K562 (cell line): ENCODE measurements at regions not wholly inside any gene's neighbourhood (a gene's known extent, or its start where the extent isn't known, plus 50 kb on each side); places are given as distances from the start of the nearest gene placed in this dataset.

Experiments used
- ATAC-seq: fragments of 200-7000 bp; cut with Tn5 transposase; 3 replicates; pipeline ENCODE4 v1.9.1; 2020; ENCODE audit warnings: moderate library complexity
- BruUV-seq: library from RNA; stranded (reverse); fragments of 400-500 nt; replicated peaks from 2 replicates; lab custom pipeline; 2021; lab: Mats Ljungman, UMichigan
- CTCF ChIA-PET: fragments of 300-600 bp; formaldehyde crosslinking; extraction: SDS; loops from one replicate; lab custom pipeline; 2021; ENCODE audit warnings: low intra/inter-chr PET ratio; lab: Yijun Ruan, JAX
- POLR2A ChIA-PET: fragments of 300-600, 350-650 bp; sonication (Branson Sonifier 250); formaldehyde crosslinking; extraction: SDS; loops from one replicate; lab custom pipeline; 2021; ENCODE audit warnings: antibody characterized with exemption, inconsistent platforms; lab: Yijun Ruan, JAX
- DNase-seq, 4 experiments: peaks; one replicate each; pipeline versions ENCODE4 v3.0.0 to v3.0.0-alpha.2; 2011 to 2018; ENCODE audit warnings: low spot score in 3 of 4, mixed read lengths in 3 of 4; ENCODE audit errors: extremely low read depth in 1 of 4
- FAIRE-seq: peaks from 2 replicates; lab custom pipeline; 2011; peaks lifted over from hg19 to GRCh38; lab: Jason Lieb, UNC
- H2AFZ ChIP-seq: 2 replicates; pipeline ENCODE4 v1.6.0; 2011; ENCODE audit warnings: low read depth, low read length, control low read depth, inconsistent platforms
- H3K27ac ChIP-seq: fragments of 200-600 bp; 3 replicates; pipeline ENCODE4 v1.8.0; 2011; ENCODE audit warnings: low read depth, mild to moderate bottlenecking, control low read depth, inconsistent platforms, low read length, moderate library complexity, mixed read lengths; ENCODE audit errors: extremely low read depth
- H3K27me3 ChIP-seq, 2 experiments: fragments of 300-600 bp in 1 of 2; 2 replicates in 1 of 2; 3 replicates in 1 of 2; pipeline versions ENCODE4 v1.6.0 to v1.8.0; 2011; ENCODE audit warnings: inconsistent platforms in 2 of 2, low read length in 2 of 2, mild to moderate bottlenecking in 1 of 2, mixed read lengths in 1 of 2, moderate library complexity in 1 of 2; ENCODE audit not compliant: control insufficient read depth in 2 of 2, insufficient read depth in 2 of 2
- H3K36me3 ChIP-seq: fragments of 300-600 bp; 3 replicates; pipeline ENCODE4 v1.8.0; 2011; ENCODE audit warnings: mild to moderate bottlenecking, low read length, inconsistent platforms; ENCODE audit not compliant: control insufficient read depth, insufficient read depth
- H3K4me1 ChIP-seq, 2 experiments: fragments of 200-600 bp in 1 of 2; replicated peaks in 1 of 2; 2 replicates in 1 of 2; 3 replicates in 1 of 2; pipeline versions ENCODE4 v1.5.1 to v1.8.0; 2011; ENCODE audit warnings: inconsistent platforms in 2 of 2, low read length in 2 of 2, mild to moderate bottlenecking in 1 of 2, mixed read lengths in 1 of 2, moderate library complexity in 1 of 2; ENCODE audit not compliant: control insufficient read depth in 2 of 2, insufficient read depth in 2 of 2
- H3K4me2 ChIP-seq: 2 replicates; pipeline ENCODE4 v1.6.1; 2011; ENCODE audit warnings: low read length, control low read depth, inconsistent platforms, mixed read lengths; ENCODE audit not compliant: insufficient read depth
- H3K4me3 ChIP-seq: fragments of 200-600 bp; sonication (generic), shearing (Covaris generic); 2 replicates; pipeline ENCODE4 v1.5.1; 2016; ENCODE audit warnings: control low read depth, inconsistent platforms
- H3K79me2 ChIP-seq: fragments of 200-600 bp; 3 replicates; pipeline ENCODE4 v1.8.0; 2011; ENCODE audit warnings: low read length, inconsistent platforms; ENCODE audit not compliant: control insufficient read depth, insufficient read depth
- H3K9ac ChIP-seq, 2 experiments: 2 replicates each; pipeline versions ENCODE4 v1.6.0 to v1.6.1; 2011; ENCODE audit warnings: low read depth in 2 of 2, low read length in 2 of 2, control low read depth in 1 of 2, inconsistent platforms in 1 of 2, mild to moderate bottlenecking in 1 of 2, mixed read lengths in 1 of 2; ENCODE audit not compliant: insufficient read depth in 1 of 2
- H3K9me1 ChIP-seq: one replicate; pipeline ENCODE4 v1.6.0; 2011; ENCODE audit warnings: inconsistent platforms, mild to moderate bottlenecking, low read length, moderate library complexity; ENCODE audit not compliant: control insufficient read depth, insufficient read depth
- H3K9me3 ChIP-seq: replicated peaks from 2 replicates; pipeline ENCODE4 v1.5.1; 2011; ENCODE audit warnings: low read depth, low read length, inconsistent platforms; ENCODE audit not compliant: control insufficient read depth, insufficient read depth
- H4K20me1 ChIP-seq: replicated peaks from 2 replicates; pipeline ENCODE4 v1.6.1; 2011; ENCODE audit warnings: low read length, inconsistent platforms, mixed read lengths; ENCODE audit not compliant: control insufficient read depth, insufficient read depth
- KDM4B ChIP-seq, 2 experiments: fragments of 450-650 bp in 1 of 2; sonication (generic) in 1 of 2; IDR thresholded peaks; 2 replicates each; pipeline ENCODE4 v1.6.1; 2016 to 2017; ENCODE audit warnings: borderline replicate concordance in 2 of 2, antibody characterized with exemption in 1 of 2, low read depth in 1 of 2, mild to moderate bottlenecking in 1 of 2
- OTX1 ChIP-seq: fragments of 450-650 bp; formaldehyde crosslinking; IDR thresholded peaks from 2 replicates; pipeline ENCODE4 v1.4.0; 2022; ENCODE audit warnings: mild to moderate bottlenecking
- SMARCA5 ChIP-seq: fragments of 450-650 bp; IDR thresholded peaks from 2 replicates; pipeline ENCODE4 v1.6.1; 2016
- TEAD2 ChIP-seq: fragments of 450-650 bp; IDR thresholded peaks from 2 replicates; pipeline ENCODE4 v1.6.1; 2016; ENCODE audit warnings: missing genetic modification characterization, control low read depth, missing compliant biosample characterization
- YBX1 ChIP-seq: fragments of 450-650 bp; IDR thresholded peaks from 2 replicates; pipeline ENCODE4 v1.7.1; 2016; ENCODE audit warnings: mild to moderate bottlenecking
- ZNF124 ChIP-seq: sonication (generic); formaldehyde crosslinking; IDR thresholded peaks from 2 replicates; pipeline ENCODE4 v1.8.1; 2022; ENCODE audit warnings: missing genetic modification reagents
- ZNF165 ChIP-seq: fragments of 250-450 bp; sonication (Bioruptor Pico); IDR thresholded peaks from 2 replicates; pipeline ENCODE4 v1.4.0; 2020; ENCODE audit warnings: borderline replicate concordance
- ZNF592 ChIP-seq: fragments of 450-650 bp; IDR thresholded peaks from 2 replicates; pipeline ENCODE4 v1.6.1; 2017; ENCODE audit warnings: antibody characterized with exemption, mild to moderate bottlenecking
- WGBS: fragments of 100-300 bp; shearing (Covaris generic); methylation state at CpG from one replicate; pipeline ENCODE4 v1.1.6; 2016; ENCODE audit warnings: low coverage, mixed read lengths; ENCODE audit not compliant: insufficient coverage; ENCODE audit errors: missing lambda C conversion rate; 5-methylcytosine and 5-hydroxymethylcytosine counted together
- in situ Hi-C: fragments of 300-500 bp; cut with MboI; formaldehyde crosslinking; loops from 4 replicates; pipeline ENCODE4 v1.15.0; 2018; ENCODE audit warnings: inconsistent platforms, mixed read lengths
- intact Hi-C: fragments of 100-400 bp; cut with micrococcal nuclease; formaldehyde crosslinking; loops from 2 replicates; pipeline ENCODE4 v1.14.2; 2022
- TF ChIP-seq, protein P1 (sequence below): fragments of 450-650 bp; IDR thresholded peaks from 2 replicates; pipeline ENCODE4 v1.6.1; 2016; ENCODE audit warnings: low read depth, mild to moderate bottlenecking, moderate library complexity
- TF ChIP-seq, protein P2 (sequence below), 2 experiments: IDR thresholded peaks; 2 replicates each; pipeline ENCODE4 v1.6.1; 2012; ENCODE audit warnings: improper control_type of control experiment in 2 of 2, low read depth in 2 of 2, low read length in 2 of 2, borderline replicate concordance in 1 of 2
- TF ChIP-seq, protein P3 (sequence below): sonication (generic); formaldehyde crosslinking; IDR thresholded peaks from 2 replicates; pipeline ENCODE4 v1.9.0; 2022; ENCODE audit warnings: mild to moderate bottlenecking, missing genetic modification reagents

DNA sequence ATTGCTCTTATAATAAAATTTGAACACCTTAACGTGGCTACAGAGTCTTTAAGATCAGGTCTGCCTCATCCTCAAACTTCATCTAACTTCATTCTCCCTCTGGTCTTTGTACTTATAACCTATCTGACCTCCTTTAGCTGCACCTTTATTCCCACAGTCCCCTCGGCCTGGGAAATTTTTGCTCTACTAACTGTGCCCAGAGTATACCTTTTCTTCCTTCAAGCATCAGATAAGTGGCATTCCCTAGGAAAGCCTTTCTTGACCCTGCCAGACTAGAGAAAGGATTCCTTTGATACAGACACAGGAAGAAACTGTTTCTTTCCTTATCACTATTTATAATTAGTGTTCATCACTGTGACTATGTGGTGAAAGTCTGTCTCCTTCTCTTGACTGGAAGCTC is 79.2 kb upstream of the RPRM start:
- BruUV-seq: no TSS peak
- H3K9me1 ChIP-seq: no peaks in the 10 kb centered on the region
- H3K9me3 ChIP-seq: no peaks in the 10 kb centered on the region; the same call in 1 of the 2 replicates
- no peaks in the 10 kb centered on the region for H3K4me1 ChIP-seq
- CTCF ChIA-PET: no interaction called here
- no peak overlapping the region for H3K9ac ChIP-seq
- FAIRE-seq (no peak), ATAC-seq (no peak), DNase-seq (no peak)
- H3K27ac ChIP-seq: no peak overlapping the region
- H3K4me3 ChIP-seq: no peak overlapping the region
- H3K4me2 ChIP-seq: no peak overlapping the region
- no peaks in the 10 kb centered on the region for H3K79me2 ChIP-seq
- POLR2A ChIA-PET: no interaction called here
- H3K27me3 ChIP-seq: no peaks in the 10 kb centered on the region
- in situ Hi-C loops (no loop called here), intact Hi-C loops (no loop called here)
- TF ChIP-seq SMARCA5 (no peak), ZNF124 (CRISPR knock-in tag) (no peak), ZNF165 (CRISPR knock-in tag) (no peak), YBX1 (no peak), OTX1 (CRISPR knock-in tag) (no peak), TEAD2 (no peak), ZNF592 (no peak), KDM4B (IDR thresholded peaks at IDR 0.05; ENCODE audit: borderline replicate concordance in 2 of 2, low read depth in 1 of 2) (no peak)
- TF ChIP-seq, protein P1, sequence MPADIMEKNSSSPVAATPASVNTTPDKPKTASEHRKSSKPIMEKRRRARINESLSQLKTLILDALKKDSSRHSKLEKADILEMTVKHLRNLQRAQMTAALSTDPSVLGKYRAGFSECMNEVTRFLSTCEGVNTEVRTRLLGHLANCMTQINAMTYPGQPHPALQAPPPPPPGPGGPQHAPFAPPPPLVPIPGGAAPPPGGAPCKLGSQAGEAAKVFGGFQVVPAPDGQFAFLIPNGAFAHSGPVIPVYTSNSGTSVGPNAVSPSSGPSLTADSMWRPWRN: no peak
- TF ChIP-seq, protein P2, sequence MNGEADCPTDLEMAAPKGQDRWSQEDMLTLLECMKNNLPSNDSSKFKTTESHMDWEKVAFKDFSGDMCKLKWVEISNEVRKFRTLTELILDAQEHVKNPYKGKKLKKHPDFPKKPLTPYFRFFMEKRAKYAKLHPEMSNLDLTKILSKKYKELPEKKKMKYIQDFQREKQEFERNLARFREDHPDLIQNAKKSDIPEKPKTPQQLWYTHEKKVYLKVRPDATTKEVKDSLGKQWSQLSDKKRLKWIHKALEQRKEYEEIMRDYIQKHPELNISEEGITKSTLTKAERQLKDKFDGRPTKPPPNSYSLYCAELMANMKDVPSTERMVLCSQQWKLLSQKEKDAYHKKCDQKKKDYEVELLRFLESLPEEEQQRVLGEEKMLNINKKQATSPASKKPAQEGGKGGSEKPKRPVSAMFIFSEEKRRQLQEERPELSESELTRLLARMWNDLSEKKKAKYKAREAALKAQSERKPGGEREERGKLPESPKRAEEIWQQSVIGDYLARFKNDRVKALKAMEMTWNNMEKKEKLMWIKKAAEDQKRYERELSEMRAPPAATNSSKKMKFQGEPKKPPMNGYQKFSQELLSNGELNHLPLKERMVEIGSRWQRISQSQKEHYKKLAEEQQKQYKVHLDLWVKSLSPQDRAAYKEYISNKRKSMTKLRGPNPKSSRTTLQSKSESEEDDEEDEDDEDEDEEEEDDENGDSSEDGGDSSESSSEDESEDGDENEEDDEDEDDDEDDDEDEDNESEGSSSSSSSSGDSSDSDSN (IDR thresholded peaks at IDR 0.05; ENCODE audit: borderline replicate concordance in 1 of 2, low read depth in 2 of 2, low read length in 2 of 2): no peak
- TF ChIP-seq, protein P3, sequence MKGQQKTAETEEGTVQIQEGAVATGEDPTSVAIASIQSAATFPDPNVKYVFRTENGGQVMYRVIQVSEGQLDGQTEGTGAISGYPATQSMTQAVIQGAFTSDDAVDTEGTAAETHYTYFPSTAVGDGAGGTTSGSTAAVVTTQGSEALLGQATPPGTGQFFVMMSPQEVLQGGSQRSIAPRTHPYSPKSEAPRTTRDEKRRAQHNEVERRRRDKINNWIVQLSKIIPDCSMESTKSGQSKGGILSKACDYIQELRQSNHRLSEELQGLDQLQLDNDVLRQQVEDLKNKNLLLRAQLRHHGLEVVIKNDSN (CRISPR knock-in tag): no peak
- H4K20me1 ChIP-seq: no peaks in the 10 kb centered on the region
- WGBS: 0% methylated on average over 2 of the region's 2 CpGs
- H3K36me3 ChIP-seq: no peaks in the 10 kb centered on the region
- no peak overlapping the region for H2AFZ ChIP-seq
